GM12878 (cell line): ENCODE measurements at regions not wholly inside any gene's neighbourhood (a gene's known extent, or its start where the extent isn't known, plus 50 kb on each side); places are given as distances from the start of the nearest gene placed in this dataset.

ENCODE experiments used
- ATAC-seq: fragments of 200-7000 bp; cut with Tn5 transposase; 3 replicates; pipeline ENCODE4 v1.9.1; 2020; ENCODE audit warnings: mild to moderate bottlenecking, moderate library complexity
- BruUV-seq: library from RNA; stranded (reverse); fragments of 400-500 nt; replicated peaks from 2 replicates; lab custom pipeline; 2021; lab: Mats Ljungman, UMichigan
- CTCF ChIA-PET: fragments of 300-600 bp; sonication (Branson Sonifier 250); formaldehyde crosslinking; extraction: SDS; loops from one replicate; lab custom pipeline; 2021; ENCODE audit warnings: inconsistent platforms; lab: Yijun Ruan, JAX
- POLR2A ChIA-PET: fragments of 350-600 bp; formaldehyde crosslinking; extraction: SDS; loops from one replicate; lab custom pipeline; 2021; ENCODE audit warnings: inconsistent platforms; lab: Charles Lee
- RAD21 ChIA-PET: fragments of 300-600 bp; sonication (Branson Sonifier 250); formaldehyde crosslinking; loops from one replicate; lab custom pipeline; 2023; ENCODE audit warnings: antibody characterized with exemption; ENCODE audit not compliant: unreplicated experiment; lab: Charles Lee
- SMC1A ChIA-PET: fragments of 300-600 bp; sonication (Branson Sonifier 250); formaldehyde crosslinking; loops from one replicate; lab custom pipeline; 2023; ENCODE audit not compliant: unreplicated experiment, uncharacterized antibody; lab: Charles Lee
- DNase-seq: peaks from one replicate; pipeline ENCODE4 v3.0.0-alpha.2; 2011; ENCODE audit warnings: low read depth, low spot score
- FAIRE-seq: peaks from 3 replicates; lab custom pipeline; 2011; peaks lifted over from hg19 to GRCh38; lab: Jason Lieb, UNC
- H2AFZ ChIP-seq: 2 replicates; pipeline ENCODE4 v1.6.0; 2011; ENCODE audit warnings: low read depth, low read length, control low read depth; ENCODE audit not compliant: control insufficient read depth
- H3K27ac ChIP-seq: 2 replicates; pipeline ENCODE4 v1.5.1; 2011; ENCODE audit warnings: control low read depth; ENCODE audit not compliant: control insufficient read depth, insufficient read depth
- H3K27me3 ChIP-seq, 2 experiments: replicated peaks in 1 of 2; 2 replicates each; pipeline versions ENCODE4 v1.6.0 to v1.6.1; 2011; ENCODE audit warnings: low read length in 1 of 2; ENCODE audit not compliant: control insufficient read depth in 2 of 2, insufficient read depth in 2 of 2
- H3K36me3 ChIP-seq, 2 experiments: 2 replicates each; pipeline ENCODE4 v1.5.1; 2011; ENCODE audit warnings: low read length in 1 of 2; ENCODE audit not compliant: control insufficient read depth in 2 of 2, insufficient read depth in 2 of 2
- H3K4me1 ChIP-seq: 2 replicates; pipeline ENCODE4 v1.6.1; 2011; ENCODE audit warnings: mild to moderate bottlenecking, low read length, moderate library complexity, mixed read lengths; ENCODE audit not compliant: control insufficient read depth, insufficient read depth
- H3K4me2 ChIP-seq: 2 replicates; pipeline ENCODE4 v1.6.0; 2011; ENCODE audit warnings: control low read depth; ENCODE audit not compliant: control insufficient read depth, insufficient read depth
- H3K4me3 ChIP-seq: fragments of 200-600 bp; sonication (generic); 2 replicates; pipeline ENCODE4 v1.5.1; 2016
- H3K79me2 ChIP-seq: 2 replicates; pipeline ENCODE4 v1.6.0; 2011; ENCODE audit warnings: low read length; ENCODE audit not compliant: control insufficient read depth, insufficient read depth
- H3K9ac ChIP-seq: 2 replicates; pipeline ENCODE4 v1.8.0; 2011; ENCODE audit warnings: low read length, control low read depth, mixed read lengths; ENCODE audit not compliant: control insufficient read depth, insufficient read depth
- H3K9me3 ChIP-seq: replicated peaks from 3 replicates; pipeline ENCODE4 v1.5.1; 2011; ENCODE audit warnings: mild to moderate bottlenecking, low read length; ENCODE audit not compliant: control insufficient read depth, insufficient read depth
- H4K20me1 ChIP-seq: 2 replicates; pipeline ENCODE4 v1.6.0; 2011; ENCODE audit not compliant: control insufficient read depth, insufficient read depth
- CHD1 ChIP-seq: IDR thresholded peaks from 2 replicates; pipeline ENCODE4 v1.6.1; 2012; ENCODE audit warnings: low read depth, low read length, improper control_type of control experiment
- EGR1 ChIP-seq, 2 experiments: IDR thresholded peaks; 1 replicate in 1 of 2; 2 replicates in 1 of 2; pipeline ENCODE4 v1.6.1; 2011 to 2012; ENCODE audit warnings: low read depth in 2 of 2, low read length in 2 of 2, borderline replicate concordance in 1 of 2, mild to moderate bottlenecking in 1 of 2, moderate library complexity in 1 of 2
- FOS ChIP-seq: IDR thresholded peaks from 3 replicates; pipeline ENCODE4 v1.6.1; 2011; ENCODE audit warnings: borderline replicate concordance; ENCODE audit not compliant: insufficient read length; ENCODE audit errors: extremely low read depth
- FOXK2 ChIP-seq: fragments of 450-650 bp; IDR thresholded peaks from 2 replicates; pipeline ENCODE4 v1.6.1; 2017; ENCODE audit warnings: mild to moderate bottlenecking, moderate library complexity
- PML ChIP-seq: IDR thresholded peaks from 2 replicates; pipeline ENCODE4 v1.6.1; 2012; ENCODE audit warnings: low read length, inconsistent platforms
- RBBP5 ChIP-seq: fragments of 200-600 bp; sonication (generic); conservative IDR thresholded peaks from 2 replicates; pipeline ENCODE4 v1.6.1; 2016
- SMAD5 ChIP-seq: IDR thresholded peaks from 2 replicates; pipeline ENCODE4 v1.6.1; 2016; ENCODE audit warnings: antibody characterized with exemption, low read depth
- TCF3 ChIP-seq: IDR thresholded peaks from 2 replicates; pipeline ENCODE4 v1.6.1; 2012; ENCODE audit warnings: low read depth, mild to moderate bottlenecking, low read length, borderline replicate concordance; ENCODE audit not compliant: insufficient read depth
- WGBS: methylation state at CpG from one replicate; pipeline ENCODE4 v1.1.6; 2016; ENCODE audit warnings: low lambda C conversion rate; ENCODE audit not compliant: insufficient replicate concordance, insufficient coverage; ENCODE audit errors: missing lambda C conversion rate; 5-methylcytosine and 5-hydroxymethylcytosine counted together
- in situ Hi-C: fragments of 300-500 bp; cut with MboI; formaldehyde crosslinking; loops from 9 replicates; pipeline ENCODE4 v1.14.3; 2018; ENCODE audit warnings: mixed read lengths
- intact Hi-C: fragments of 100-400 bp; cut with micrococcal nuclease; formaldehyde crosslinking; loops from one replicate; pipeline ENCODE4 v1.14.2; 2022; ENCODE audit not compliant: unreplicated experiment
- TF ChIP-seq, protein P1 (sequence below): fragments of 450-650 bp; IDR thresholded peaks from 2 replicates; pipeline ENCODE4 v1.6.1; 2018; ENCODE audit warnings: borderline replicate concordance, mild to moderate bottlenecking; ENCODE audit not compliant: partially characterized antibody
- TF ChIP-seq, protein P2 (sequence below): IDR thresholded peaks from 2 replicates; pipeline ENCODE4 v1.6.1; 2011; ENCODE audit warnings: borderline replicate concordance, low read depth, mild to moderate bottlenecking, moderate library complexity, low read length; ENCODE audit not compliant: insufficient read depth, poor library complexity, severe bottlenecking

DNA sequence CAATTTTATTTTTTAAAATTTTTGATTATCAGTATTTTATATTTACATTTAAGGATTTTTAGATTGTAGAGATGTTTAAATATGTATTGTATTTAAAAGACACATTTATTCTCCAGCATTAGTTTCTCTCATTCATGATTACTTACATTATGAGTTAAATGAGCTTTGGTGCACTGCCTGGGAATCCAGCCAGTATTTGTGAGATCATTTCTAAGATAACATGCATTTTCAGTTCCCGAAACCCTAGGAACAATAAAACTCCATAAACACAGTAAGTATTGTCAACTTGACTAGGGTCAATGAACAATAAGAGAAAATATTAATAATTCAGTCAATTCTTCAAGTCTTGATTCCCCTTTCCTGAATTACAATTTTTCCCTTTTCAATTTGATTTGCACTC lies 403.3 kb downstream of the PLK2 start:
- SMC1A ChIA-PET = no interaction called here
- CTCF ChIA-PET = no interaction called here
- in situ Hi-C loops (no loop called here), intact Hi-C loops (no loop called here)
- Histone ChIP-seq H3K36me3 (no peaks in the 10 kb centered on the region), H3K4me3 (no peak overlapping the region), H3K4me1 (no peaks in the 10 kb centered on the region), H3K4me2 (no peak overlapping the region), H3K9ac (no peak overlapping the region), H4K20me1 (no peaks in the 10 kb centered on the region), H3K27ac (no peak overlapping the region), H3K79me2 (no peaks in the 10 kb centered on the region), H3K9me3 (no peaks in the 10 kb centered on the region), H2AFZ (no peak overlapping the region), H3K27me3 (no peaks in the 10 kb centered on the region)
- TF ChIP-seq CHD1 = no peak
- TF ChIP-seq SMAD5 = no peak
- no peak for TF ChIP-seq FOXK2
- TF ChIP-seq RBBP5 = no peak
- TF ChIP-seq, protein P1, sequence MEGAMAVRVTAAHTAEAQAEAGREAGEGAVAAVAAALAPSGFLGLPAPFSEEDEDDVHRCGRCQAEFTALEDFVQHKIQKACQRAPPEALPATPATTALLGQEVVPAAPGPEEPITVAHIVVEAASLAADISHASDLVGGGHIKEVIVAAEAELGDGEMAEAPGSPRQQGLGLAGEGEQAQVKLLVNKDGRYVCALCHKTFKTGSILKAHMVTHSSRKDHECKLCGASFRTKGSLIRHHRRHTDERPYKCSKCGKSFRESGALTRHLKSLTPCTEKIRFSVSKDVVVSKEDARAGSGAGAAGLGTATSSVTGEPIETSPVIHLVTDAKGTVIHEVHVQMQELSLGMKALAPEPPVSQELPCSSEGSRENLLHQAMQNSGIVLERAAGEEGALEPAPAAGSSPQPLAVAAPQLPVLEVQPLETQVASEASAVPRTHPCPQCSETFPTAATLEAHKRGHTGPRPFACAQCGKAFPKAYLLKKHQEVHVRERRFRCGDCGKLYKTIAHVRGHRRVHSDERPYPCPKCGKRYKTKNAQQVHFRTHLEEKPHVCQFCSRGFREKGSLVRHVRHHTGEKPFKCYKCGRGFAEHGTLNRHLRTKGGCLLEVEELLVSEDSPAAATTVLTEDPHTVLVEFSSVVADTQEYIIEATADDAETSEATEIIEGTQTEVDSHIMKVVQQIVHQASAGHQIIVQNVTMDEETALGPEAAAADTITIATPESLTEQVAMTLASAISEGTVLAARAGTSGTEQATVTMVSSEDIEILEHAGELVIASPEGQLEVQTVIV = no peak
- TF ChIP-seq FOS = no peak
- TF ChIP-seq, protein P2, sequence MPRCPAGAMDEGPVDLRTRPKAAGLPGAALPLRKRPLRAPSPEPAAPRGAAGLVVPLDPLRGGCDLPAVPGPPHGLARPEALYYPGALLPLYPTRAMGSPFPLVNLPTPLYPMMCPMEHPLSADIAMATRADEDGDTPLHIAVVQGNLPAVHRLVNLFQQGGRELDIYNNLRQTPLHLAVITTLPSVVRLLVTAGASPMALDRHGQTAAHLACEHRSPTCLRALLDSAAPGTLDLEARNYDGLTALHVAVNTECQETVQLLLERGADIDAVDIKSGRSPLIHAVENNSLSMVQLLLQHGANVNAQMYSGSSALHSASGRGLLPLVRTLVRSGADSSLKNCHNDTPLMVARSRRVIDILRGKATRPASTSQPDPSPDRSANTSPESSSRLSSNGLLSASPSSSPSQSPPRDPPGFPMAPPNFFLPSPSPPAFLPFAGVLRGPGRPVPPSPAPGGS = no peak
- TF ChIP-seq TCF3 = no peak
- no peak for TF ChIP-seq PML
- no peak for TF ChIP-seq EGR1 (IDR thresholded peaks at IDR 0.05; ENCODE audit: borderline replicate concordance in 1 of 2, low read depth in 2 of 2, low read length in 2 of 2)
- 75% methylated on average over 1 of the region's 1 CpG for WGBS
- no TSS peak for BruUV-seq
- FAIRE-seq = no peak
- DNase-seq = no peak
- POLR2A ChIA-PET = no interaction called here
- RAD21 ChIA-PET = no interaction called here
- ATAC-seq = no peak
